Osteoblast (primary cell): ENCODE measurements at regions not wholly inside any gene's neighbourhood (a gene's known extent, or its start where the extent isn't known, plus 50 kb on each side); places are given as distances from the start of the nearest gene placed in this dataset.

Experiments used
- DNase-seq: peaks from one replicate; pipeline ENCODE4 v3.0.0; 2011; ENCODE audit warnings: low spot score, mixed read lengths; ENCODE audit not compliant: insufficient read length; ENCODE audit errors: missing footprints
- H2AFZ ChIP-seq: 2 replicates; pipeline ENCODE4 v1.6.0; 2011; ENCODE audit warnings: mild to moderate bottlenecking, low read length
- H3K27ac ChIP-seq: 2 replicates; pipeline ENCODE4 v1.5.1; 2011; ENCODE audit warnings: mild to moderate bottlenecking, low read depth, low read length, moderate library complexity
- H3K27me3 ChIP-seq: 2 replicates; pipeline ENCODE4 v1.6.0; 2012; ENCODE audit warnings: mild to moderate bottlenecking, control low read depth, inconsistent platforms, low read length, moderate library complexity; ENCODE audit not compliant: insufficient read depth
- H3K36me3 ChIP-seq: 2 replicates; pipeline ENCODE4 v1.5.1; 2011; ENCODE audit warnings: mild to moderate bottlenecking, low read length, control low read depth, moderate library complexity; ENCODE audit not compliant: insufficient read depth
- H3K4me1 ChIP-seq: 2 replicates; pipeline ENCODE4 v1.5.1; 2011; ENCODE audit warnings: mild to moderate bottlenecking, low read length, control low read depth, moderate library complexity; ENCODE audit not compliant: insufficient read depth
- H3K4me2 ChIP-seq: 2 replicates; pipeline ENCODE4 v1.6.0; 2011; ENCODE audit warnings: mild to moderate bottlenecking, low read length; ENCODE audit not compliant: insufficient read depth
- H3K4me3 ChIP-seq: fragments of 200-600 bp; sonication (generic); 3 replicates; pipeline ENCODE4 v1.5.1; 2012; ENCODE audit warnings: mild to moderate bottlenecking, low read length, inconsistent platforms; ENCODE audit not compliant: insufficient read depth
- H3K79me2 ChIP-seq: 2 replicates; pipeline ENCODE4 v1.6.0; 2012; ENCODE audit warnings: mild to moderate bottlenecking, low read length, control low read depth, inconsistent platforms; ENCODE audit not compliant: insufficient read depth
- H3K9me3 ChIP-seq: 2 replicates; pipeline ENCODE4 v1.5.1; 2011; ENCODE audit warnings: low read depth, low read length, control low read depth
- H4K20me1 ChIP-seq: 2 replicates; pipeline ENCODE4 v1.6.0; 2012; ENCODE audit warnings: mild to moderate bottlenecking, low read length, control low read depth; ENCODE audit not compliant: insufficient read depth
- TF ChIP-seq, protein P1 (sequence below): IDR thresholded peaks from 2 replicates; pipeline ENCODE4 v1.5.1; 2011; ENCODE audit warnings: mild to moderate bottlenecking, low read depth, low read length, moderate library complexity; ENCODE audit errors: extremely low read depth

DNA sequence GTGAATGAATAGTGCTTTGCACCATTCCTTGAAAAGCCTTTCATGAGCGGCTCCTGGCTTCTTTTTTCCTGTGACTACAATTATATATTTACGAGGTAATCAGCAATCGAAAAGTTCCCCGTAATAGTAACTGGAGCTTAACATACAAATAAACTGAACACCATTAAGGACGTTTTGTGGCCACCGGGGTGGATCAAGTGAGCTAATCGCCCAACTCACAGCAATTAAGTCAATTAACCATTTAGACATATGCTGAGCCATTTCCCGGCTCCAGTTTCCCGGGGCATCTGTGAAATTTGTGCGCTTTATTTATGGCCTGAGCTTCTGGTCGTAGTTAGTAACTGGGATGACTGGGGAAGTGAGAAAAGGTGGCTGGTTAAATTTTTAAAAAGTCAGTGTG, 465.2 kb downstream of the MIAT start:
- H4K20me1 ChIP-seq, result no peaks in the 10 kb centered on the region
- no peaks in the 10 kb centered on the region for H3K79me2 ChIP-seq
- H3K4me3 ChIP-seq, result no peak overlapping the region
- H3K4me2 ChIP-seq, result no peak overlapping the region
- TF ChIP-seq, protein P1, sequence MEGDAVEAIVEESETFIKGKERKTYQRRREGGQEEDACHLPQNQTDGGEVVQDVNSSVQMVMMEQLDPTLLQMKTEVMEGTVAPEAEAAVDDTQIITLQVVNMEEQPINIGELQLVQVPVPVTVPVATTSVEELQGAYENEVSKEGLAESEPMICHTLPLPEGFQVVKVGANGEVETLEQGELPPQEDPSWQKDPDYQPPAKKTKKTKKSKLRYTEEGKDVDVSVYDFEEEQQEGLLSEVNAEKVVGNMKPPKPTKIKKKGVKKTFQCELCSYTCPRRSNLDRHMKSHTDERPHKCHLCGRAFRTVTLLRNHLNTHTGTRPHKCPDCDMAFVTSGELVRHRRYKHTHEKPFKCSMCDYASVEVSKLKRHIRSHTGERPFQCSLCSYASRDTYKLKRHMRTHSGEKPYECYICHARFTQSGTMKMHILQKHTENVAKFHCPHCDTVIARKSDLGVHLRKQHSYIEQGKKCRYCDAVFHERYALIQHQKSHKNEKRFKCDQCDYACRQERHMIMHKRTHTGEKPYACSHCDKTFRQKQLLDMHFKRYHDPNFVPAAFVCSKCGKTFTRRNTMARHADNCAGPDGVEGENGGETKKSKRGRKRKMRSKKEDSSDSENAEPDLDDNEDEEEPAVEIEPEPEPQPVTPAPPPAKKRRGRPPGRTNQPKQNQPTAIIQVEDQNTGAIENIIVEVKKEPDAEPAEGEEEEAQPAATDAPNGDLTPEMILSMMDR, result no peak
- no peak overlapping the region for H2AFZ ChIP-seq
- no peak for DNase-seq
- H3K27me3 ChIP-seq, result no peaks in the 10 kb centered on the region
- no peaks in the 10 kb centered on the region for H3K9me3 ChIP-seq
- no peaks in the 10 kb centered on the region for H3K4me1 ChIP-seq
- H3K36me3 ChIP-seq, result no peaks in the 10 kb centered on the region
- no peak overlapping the region for H3K27ac ChIP-seq

DNA sequence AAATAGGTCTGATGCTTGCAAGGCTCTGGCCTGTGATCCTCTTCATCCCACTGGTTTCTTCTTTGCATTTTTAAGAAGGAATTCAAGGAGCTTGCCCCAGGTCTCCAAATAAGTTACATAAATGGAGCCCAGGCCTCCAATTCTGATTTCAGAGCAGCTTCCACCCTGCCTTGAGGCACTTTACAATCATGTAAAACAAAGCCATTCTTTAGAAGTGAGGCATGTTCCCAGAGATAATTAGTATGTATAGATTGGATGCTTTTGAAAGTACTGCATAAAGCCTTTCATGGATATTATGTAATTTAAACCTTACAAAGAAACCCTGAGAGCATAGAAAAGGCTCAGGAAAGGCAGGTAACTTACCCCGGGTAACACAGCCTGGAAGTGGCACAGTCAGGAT, 466.5 kb downstream of the MIAT start:
- Histone ChIP-seq H3K79me2 (no peaks in the 10 kb centered on the region), H3K27ac (no peak overlapping the region), H3K9me3 (no peaks in the 10 kb centered on the region), H3K4me1 (peaks cover 4% of the 10 kb centered on the region), H3K4me2 (no peak overlapping the region), H2AFZ (no peak overlapping the region), H3K36me3 (no peaks in the 10 kb centered on the region), H3K4me3 (no peak overlapping the region), H4K20me1 (no peaks in the 10 kb centered on the region), H3K27me3 (no peaks in the 10 kb centered on the region)
- DNase-seq, result no peak
- TF ChIP-seq, protein P1, result no peak

DNA sequence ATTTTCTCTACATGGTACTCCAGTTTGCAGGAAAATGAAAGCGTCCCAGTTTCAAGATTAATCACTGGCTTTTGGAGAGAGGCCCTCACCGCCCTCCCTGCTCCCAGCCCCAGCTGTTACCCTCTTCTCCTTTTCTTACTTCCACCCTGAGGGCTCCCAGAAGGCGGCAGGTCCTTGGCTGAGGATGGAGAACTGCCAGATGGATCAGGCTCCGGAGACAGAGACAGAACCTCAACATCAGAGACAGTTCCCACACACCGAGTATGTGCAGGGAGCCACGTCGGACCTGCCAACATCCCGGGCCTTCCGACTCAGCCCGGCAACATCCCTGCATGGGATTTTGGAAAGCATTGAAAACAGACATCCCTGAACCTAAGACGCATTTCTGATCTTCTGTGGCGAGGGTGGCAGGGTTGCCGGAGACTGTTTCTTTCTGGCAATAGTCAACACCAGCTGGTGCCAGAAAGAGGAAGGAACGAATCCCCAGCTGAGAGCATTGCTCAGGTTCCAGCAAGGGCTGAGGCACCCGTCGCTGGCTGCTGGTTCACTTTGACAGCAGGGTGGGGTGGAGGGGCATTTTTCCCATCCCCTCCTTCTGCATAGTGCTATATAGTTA, 467.1 kb downstream of the MIAT start:
- Histone ChIP-seq H3K4me1 (peaks cover 9% of the 10 kb centered on the region), H3K4me2 (no peak overlapping the region), H3K79me2 (no peaks in the 10 kb centered on the region), H4K20me1 (no peaks in the 10 kb centered on the region), H2AFZ (no peak overlapping the region), H3K27me3 (no peaks in the 10 kb centered on the region), H3K9me3 (no peaks in the 10 kb centered on the region), H3K27ac (no peak overlapping the region), H3K36me3 (no peaks in the 10 kb centered on the region), H3K4me3 (no peak overlapping the region)
- no peak for DNase-seq
- TF ChIP-seq, protein P1, result no peak

DNA sequence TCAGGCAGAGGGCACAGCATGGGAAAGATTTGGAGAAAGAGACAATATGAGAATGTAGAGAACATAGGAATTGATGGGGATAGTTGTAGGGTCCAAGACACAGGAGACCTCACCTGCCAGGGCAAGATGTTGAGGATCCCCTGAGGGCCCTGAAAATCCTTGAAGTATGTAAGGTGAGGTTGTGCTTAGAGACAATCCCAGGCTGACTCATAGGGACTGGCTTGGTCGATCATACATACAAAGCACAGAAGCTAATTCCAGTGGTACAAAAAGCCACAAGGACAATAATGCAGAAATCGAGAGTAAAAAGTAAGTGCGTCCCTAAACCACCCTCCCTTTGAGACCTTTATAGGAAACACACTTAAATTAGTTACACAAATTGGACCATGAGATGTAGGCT, 468.2 kb downstream of the MIAT start:
- Histone ChIP-seq H3K4me1 (peaks cover 13% of the 10 kb centered on the region), H3K9me3 (no peaks in the 10 kb centered on the region), H3K27me3 (no peaks in the 10 kb centered on the region), H4K20me1 (no peaks in the 10 kb centered on the region), H3K4me2 (no peak overlapping the region), H3K27ac (no peak overlapping the region), H3K4me3 (no peak overlapping the region), H3K36me3 (no peaks in the 10 kb centered on the region), H3K79me2 (no peaks in the 10 kb centered on the region), H2AFZ (no peak overlapping the region)
- DNase-seq, result no peak
- TF ChIP-seq, protein P1, result no peak
